Spleen (tissue), 7 donors: ENCODE measurements at regions not wholly inside any gene's neighbourhood (a gene's known extent, or its start where the extent isn't known, plus 50 kb on each side); places are given as distances from the start of the nearest gene placed in this dataset.

Source experiments
- CTCF ChIP-seq, 11 experiments: fragments of 200-600 bp in 7 of 11; fragments of 450-650 bp in 4 of 11; sonication (generic) in 4 of 11; IDR thresholded peaks in 8 of 11; conservative IDR thresholded peaks in 3 of 11; 1 replicate in 7 of 11; 2 replicates in 4 of 11; pipeline versions ENCODE4 v1.4.0 to v1.8.0; 2016 to 2021; ENCODE audit warnings: antibody characterized with exemption in 11 of 11, inconsistent platforms in 4 of 11, mild to moderate bottlenecking in 1 of 11
- POLR2A ChIP-seq, 3 donors: fragments of 450-650 bp; IDR thresholded peaks; one replicate each; pipeline ENCODE4 v1.5.1; 2017; ENCODE audit warnings: antibody characterized with exemption in 3 of 3, mild to moderate bottlenecking in 1 of 3
- POLR2AphosphoS5 ChIP-seq, 3 donors: sonication (generic); formaldehyde crosslinking; IDR thresholded peaks; one replicate each; pipeline ENCODE4 v1.5.1; 2017; ENCODE audit warnings: antibody characterized with exemption in 3 of 3
- donor health status: DM: no; HTN: no; CAD: no; lungs with moderate emphysema.
- donor health status: DM: no; HTN: no; CAD: no.
- donor health status: DM: no; HTN: no; CAD: no.

DNA sequence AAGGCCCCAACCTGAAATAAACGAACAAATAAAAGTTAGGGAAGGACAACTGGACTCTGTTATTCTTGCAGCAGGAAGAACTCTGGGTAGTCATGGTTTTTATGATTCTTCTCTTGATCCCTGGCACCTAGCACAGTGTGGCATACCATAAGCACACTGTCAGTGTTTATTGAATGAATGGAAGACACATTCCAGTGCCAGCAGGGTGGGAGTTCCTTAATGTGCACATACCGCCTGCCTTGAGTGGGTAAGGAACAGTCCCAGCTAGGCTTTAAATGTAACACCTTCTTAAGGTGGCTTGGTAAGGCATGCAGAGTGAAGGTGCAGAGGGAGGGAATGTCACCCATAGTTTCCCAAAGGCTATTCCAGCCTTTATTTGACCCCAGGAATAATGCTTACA, 162.9 kb upstream of the CEP162 start:
- no peak for TF ChIP-seq CTCF (IDR thresholded peaks at IDR 0.05 in 8 of 11, conservative IDR thresholded peaks at IDR 0.05 in 3 of 11)
- TF ChIP-seq POLR2AphosphoS5 (IDR thresholded peaks at IDR 0.05), result no peak
- TF ChIP-seq POLR2A (IDR thresholded peaks at IDR 0.05), result no peak
